H1 (cell line): ENCODE measurements at regions not wholly inside any gene's neighbourhood (a gene's known extent, or its start where the extent isn't known, plus 50 kb on each side); places are given as distances from the start of the nearest gene placed in this dataset.

Experiments
- GTF2F1 ChIP-seq: IDR thresholded peaks from 2 replicates; pipeline ENCODE4 v1.6.1; 2012; ENCODE audit warnings: low read depth, low read length, improper control_type of control experiment, borderline replicate concordance

- no peak for TF ChIP-seq GTF2F1
Measured at GRCh38 chr3:194935061-194935460, 249.4 kb downstream of the FAM43A start (continued).
